ENCODE measurements at regions not wholly inside any gene's neighbourhood (a gene's known extent, or its start where the extent isn't known, plus 50 kb on each side); places are given as distances from the start of the nearest gene placed in this dataset.

GRCh38 chrX:144717682-144718081 lies 529.6 kb upstream of the SPANXN1 start:
- Histone ChIP-seq H3K36me3 (replicated peaks in 1 of 2) (no peaks in the 10 kb centered on the region), H3K4me1 (replicated peaks in 1 of 2) (no peaks in the 10 kb centered on the region), H3K9me3 (replicated peaks in 1 of 3) (no peaks in the 10 kb centered on the region), H3K27me3 (no peaks in the 10 kb centered on the region), H3K4me3 (no peak overlapping the region), H3K27ac (no peak overlapping the region)
- TF ChIP-seq, protein P1, sequence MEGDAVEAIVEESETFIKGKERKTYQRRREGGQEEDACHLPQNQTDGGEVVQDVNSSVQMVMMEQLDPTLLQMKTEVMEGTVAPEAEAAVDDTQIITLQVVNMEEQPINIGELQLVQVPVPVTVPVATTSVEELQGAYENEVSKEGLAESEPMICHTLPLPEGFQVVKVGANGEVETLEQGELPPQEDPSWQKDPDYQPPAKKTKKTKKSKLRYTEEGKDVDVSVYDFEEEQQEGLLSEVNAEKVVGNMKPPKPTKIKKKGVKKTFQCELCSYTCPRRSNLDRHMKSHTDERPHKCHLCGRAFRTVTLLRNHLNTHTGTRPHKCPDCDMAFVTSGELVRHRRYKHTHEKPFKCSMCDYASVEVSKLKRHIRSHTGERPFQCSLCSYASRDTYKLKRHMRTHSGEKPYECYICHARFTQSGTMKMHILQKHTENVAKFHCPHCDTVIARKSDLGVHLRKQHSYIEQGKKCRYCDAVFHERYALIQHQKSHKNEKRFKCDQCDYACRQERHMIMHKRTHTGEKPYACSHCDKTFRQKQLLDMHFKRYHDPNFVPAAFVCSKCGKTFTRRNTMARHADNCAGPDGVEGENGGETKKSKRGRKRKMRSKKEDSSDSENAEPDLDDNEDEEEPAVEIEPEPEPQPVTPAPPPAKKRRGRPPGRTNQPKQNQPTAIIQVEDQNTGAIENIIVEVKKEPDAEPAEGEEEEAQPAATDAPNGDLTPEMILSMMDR (IDR thresholded peaks at IDR 0.05) = no peak
- TF ChIP-seq POLR2A (IDR thresholded peaks at IDR 0.05) = no peak
- DNase-seq = no peak
- intact Hi-C loops (cut with DNase I) = no loop called here
- WGBS, 4 donors = 85 to 91% (median 88%) methylated on average over 1 of the region's 1 CpG

DNA sequence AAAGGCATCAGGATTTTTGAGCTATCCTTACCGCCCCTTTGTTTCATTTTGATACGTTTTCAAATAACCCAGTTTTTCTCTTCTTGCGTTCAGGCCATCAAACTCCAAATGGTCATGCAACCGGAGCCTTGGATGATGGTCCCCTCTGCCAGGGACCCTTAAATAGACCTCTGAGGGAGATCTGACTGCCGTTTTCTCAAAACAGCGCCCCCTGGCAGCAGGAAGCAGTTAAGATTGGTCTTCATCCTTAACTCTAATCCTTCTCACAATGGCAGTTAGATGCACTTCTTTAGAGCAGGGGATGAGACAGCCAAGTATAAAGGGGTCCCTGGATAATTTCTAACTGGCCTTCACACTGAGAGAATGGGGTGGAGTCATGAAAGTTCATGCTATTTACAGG lies 525.0 kb upstream of the SPANXN1 start:
- intact Hi-C loops (cut with DNase I) = no loop called here
- TF ChIP-seq POLR2A (IDR thresholded peaks at IDR 0.05) = no peak
- TF ChIP-seq, protein P1 (IDR thresholded peaks at IDR 0.05) = no peak
- Histone ChIP-seq H3K9me3 (replicated peaks in 1 of 3) (no peaks in the 10 kb centered on the region), H3K4me3 (no peak overlapping the region), H3K4me1 (replicated peaks in 1 of 2) (no peaks in the 10 kb centered on the region), H3K36me3 (replicated peaks in 1 of 2) (no peaks in the 10 kb centered on the region), H3K27me3 (no peaks in the 10 kb centered on the region), H3K27ac (no peak overlapping the region)
- no peak for DNase-seq
- WGBS, 4 donors = 41 to 60% (median 54%) methylated on average over 6 of the region's 6 CpGs

- no peak overlapping the region for H3K27ac ChIP-seq
- TF ChIP-seq, protein P1 (IDR thresholded peaks at IDR 0.05) = no peak
- TF ChIP-seq POLR2A (IDR thresholded peaks at IDR 0.05) = no peak
- intact Hi-C loops (cut with DNase I) = no loop called here
- no peak overlapping the region for H3K4me3 ChIP-seq
- H3K9me3 ChIP-seq (replicated peaks in 1 of 3) = no peaks in the 10 kb centered on the region
- H3K36me3 ChIP-seq (replicated peaks in 1 of 2) = no peaks in the 10 kb centered on the region
- DNase-seq = no peak
- H3K4me1 ChIP-seq (replicated peaks in 1 of 2) = no peaks in the 10 kb centered on the region
- H3K27me3 ChIP-seq = no peaks in the 10 kb centered on the region
- WGBS, 4 donors = 35 to 48% (median 43%) methylated on average over 2 of the region's 2 CpGs
These were observed 516.8 kb upstream of the SPANXN1 start for GRCh38 chrX:144730471-144730870.

- H3K9me3 ChIP-seq (replicated peaks in 1 of 3) = no peaks in the 10 kb centered on the region
These were observed 514.7 kb upstream of the SPANXN1 start for GRCh38 chrX:144732588-144732987.

More at GRCh38 chrX:144732588-144732987, 514.7 kb upstream of the SPANXN1 start:
- TF ChIP-seq, protein P1 (IDR thresholded peaks at IDR 0.05) = no peak
- TF ChIP-seq POLR2A (IDR thresholded peaks at IDR 0.05) = no peak
- Histone ChIP-seq H3K4me3 (no peak overlapping the region), H3K27me3 (no peaks in the 10 kb centered on the region), H3K27ac (no peak overlapping the region), H3K4me1 (replicated peaks in 1 of 2) (no peaks in the 10 kb centered on the region), H3K36me3 (replicated peaks in 1 of 2) (no peaks in the 10 kb centered on the region)
- WGBS, 4 donors = 62 to 80% (median 68%) methylated on average over 4 of the region's 4 CpGs
- intact Hi-C loops (cut with DNase I) = no loop called here
- DNase-seq = no peak
